ENCODE measurements at regions not wholly inside any gene's neighbourhood (a gene's known extent, or its start where the extent isn't known, plus 50 kb on each side); places are given as distances from the start of the nearest gene placed in this dataset.

- DNase-seq (ENCODE audit: low spot score): no peak
- Histone ChIP-seq H3K4me3 (no peak overlapping the region), H3K4me1 (peaks cover 0 to 7% of the 10 kb centered on the region in 2 donors), H3K9me3 (no peaks in the 10 kb centered on the region), H3K27me3 (no peaks in the 10 kb centered on the region), H3K36me3 (no peaks in the 10 kb centered on the region), H3K27ac (no peak overlapping the region)
- no peak for TF ChIP-seq CTCF (IDR thresholded peaks at IDR 0.05)
Measured at GRCh38 chr6:170172825-170173256, 118.0 kb downstream of the DLL1 start.

GRCh38 chr6:170172392-170172791, 118.5 kb downstream of the DLL1 start:
- no peaks in the 10 kb centered on the region for H3K36me3 ChIP-seq
- no peak overlapping the region for H3K27ac ChIP-seq
- no peak for TF ChIP-seq CTCF (IDR thresholded peaks at IDR 0.05)
- H3K4me1 ChIP-seq: peaks cover 0 to 7% of the 10 kb centered on the region in 2 donors
- no peak overlapping the region for H3K4me3 ChIP-seq
- H3K27me3 ChIP-seq: no peaks in the 10 kb centered on the region
- no peak for DNase-seq (ENCODE audit: low spot score)
- no peaks in the 10 kb centered on the region for H3K9me3 ChIP-seq

- no peaks in the 10 kb centered on the region for H3K36me3 ChIP-seq
- H3K27ac ChIP-seq: no peak overlapping the region
- no peak for TF ChIP-seq CTCF (IDR thresholded peaks at IDR 0.05)
- H3K27me3 ChIP-seq: no peaks in the 10 kb centered on the region
- H3K9me3 ChIP-seq: no peaks in the 10 kb centered on the region
- peak overlapping the region in 1 of 2 donors; percentile 17 for H3K4me3 ChIP-seq
- H3K4me1 ChIP-seq: peaks cover 0 to 27% of the 10 kb centered on the region in 2 donors
- no peak for DNase-seq (ENCODE audit: low spot score)
Measured at GRCh38 chr6:170167657-170168159, 123.2 kb downstream of the DLL1 start.

- no peak overlapping the region for H3K27ac ChIP-seq
- no peak overlapping the region for H3K4me3 ChIP-seq
- no peaks in the 10 kb centered on the region for H3K27me3 ChIP-seq
- no peaks in the 10 kb centered on the region for H3K9me3 ChIP-seq
- no peak for TF ChIP-seq CTCF (IDR thresholded peaks at IDR 0.05)
- DNase-seq (ENCODE audit: low spot score): no peak
- H3K36me3 ChIP-seq: no peaks in the 10 kb centered on the region
- peaks cover 0 to 27% of the 10 kb centered on the region in 2 donors for H3K4me1 ChIP-seq
Measured at GRCh38 chr6:170166511-170167122, 124.3 kb downstream of the DLL1 start.

- DNase-seq (ENCODE audit: low spot score): no peak
- H3K36me3 ChIP-seq: no peaks in the 10 kb centered on the region
- H3K27me3 ChIP-seq: no peaks in the 10 kb centered on the region
- no peak overlapping the region for H3K4me3 ChIP-seq
- H3K27ac ChIP-seq: peak overlapping the region; percentile 38 to 53
- peaks cover 0 to 27% of the 10 kb centered on the region in 2 donors for H3K4me1 ChIP-seq
- no peaks in the 10 kb centered on the region for H3K9me3 ChIP-seq
- TF ChIP-seq CTCF (IDR thresholded peaks at IDR 0.05): no peak
Measured at GRCh38 chr6:170165471-170166117, 125.3 kb downstream of the DLL1 start.
